GM12872 (cell line): ENCODE measurements at regions not wholly inside any gene's neighbourhood (a gene's known extent, or its start where the extent isn't known, plus 50 kb on each side); places are given as distances from the start of the nearest gene placed in this dataset.

Experiments used
- CTCF ChIP-seq: IDR thresholded peaks from 3 replicates; pipeline ENCODE4 v1.5.1; 2011; ENCODE audit warnings: low read depth, mild to moderate bottlenecking, low read length, moderate library complexity; ENCODE audit not compliant: insufficient read depth

DNA sequence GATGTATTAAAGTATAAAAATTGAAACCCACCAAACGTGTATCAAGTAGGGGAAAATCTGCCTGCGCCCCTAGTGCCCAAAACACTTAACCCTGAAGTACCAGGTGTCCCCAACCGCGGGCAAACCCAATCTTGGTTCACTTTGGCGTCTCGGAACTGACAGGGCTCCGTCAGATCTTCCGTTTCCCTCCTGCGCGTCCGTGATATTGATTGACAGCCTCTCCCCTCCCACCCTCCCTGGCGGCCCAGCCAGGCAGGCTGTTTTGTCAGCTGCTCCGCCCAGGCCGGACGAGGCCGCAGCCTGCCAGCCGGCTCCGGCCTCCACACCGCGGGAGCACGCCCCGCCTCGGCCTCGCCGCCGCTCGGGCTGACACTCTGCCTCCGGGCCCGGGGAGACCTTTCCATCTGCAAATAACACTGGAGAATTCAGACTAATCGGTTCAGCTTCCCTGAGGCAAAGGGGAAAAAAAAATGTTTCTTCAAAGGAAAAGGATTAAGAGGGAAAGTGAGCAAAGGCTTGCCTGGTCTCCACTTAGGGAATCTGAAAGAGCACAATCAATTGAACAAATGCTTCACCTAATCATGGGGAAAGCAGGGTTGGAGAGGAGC, 234.9 kb upstream of the MCHR2 start:
- peak; percentile 49; the same call in 2 of the 3 replicates for TF ChIP-seq CTCF

GRCh38 chr6:100228437-100228833, 234.4 kb upstream of the MCHR2 start:
- no peak for TF ChIP-seq CTCF

GRCh38 chr6:100226811-100227210, 232.8 kb upstream of the MCHR2 start:
- TF ChIP-seq CTCF = no peak

GRCh38 chr6:100220543-100220942, 226.5 kb upstream of the MCHR2 start:
- TF ChIP-seq CTCF = no peak

GRCh38 chr6:100217225-100218012, 223.4 kb upstream of the MCHR2 start:
- TF ChIP-seq CTCF = no peak

- no peak for TF ChIP-seq CTCF
Measured at GRCh38 chr6:100216760-100217159, 222.7 kb upstream of the MCHR2 start.

DNA sequence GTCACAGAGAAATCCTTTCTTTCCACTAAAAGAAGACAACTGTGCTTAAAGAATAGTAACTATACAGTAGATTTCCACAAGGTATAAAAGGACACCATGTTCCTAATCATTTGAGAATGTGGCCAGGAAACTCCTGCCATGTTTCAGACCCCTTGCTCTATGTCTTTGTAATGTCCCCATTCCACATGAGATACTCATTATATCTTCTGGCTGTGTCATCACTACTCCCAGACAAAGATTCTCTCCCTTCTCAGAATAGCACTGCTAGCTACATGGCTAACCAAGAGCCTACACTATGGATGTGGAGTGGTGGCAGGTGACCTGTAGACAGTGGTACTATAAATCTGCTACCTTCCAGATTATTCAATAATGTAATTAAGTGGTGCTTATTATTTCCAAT, 218.1 kb upstream of the MCHR2 start:
- TF ChIP-seq CTCF = no peak
